ENCODE measurements at regions not wholly inside any gene's neighbourhood (a gene's known extent, or its start where the extent isn't known, plus 50 kb on each side); places are given as distances from the start of the nearest gene placed in this dataset.

DNA sequence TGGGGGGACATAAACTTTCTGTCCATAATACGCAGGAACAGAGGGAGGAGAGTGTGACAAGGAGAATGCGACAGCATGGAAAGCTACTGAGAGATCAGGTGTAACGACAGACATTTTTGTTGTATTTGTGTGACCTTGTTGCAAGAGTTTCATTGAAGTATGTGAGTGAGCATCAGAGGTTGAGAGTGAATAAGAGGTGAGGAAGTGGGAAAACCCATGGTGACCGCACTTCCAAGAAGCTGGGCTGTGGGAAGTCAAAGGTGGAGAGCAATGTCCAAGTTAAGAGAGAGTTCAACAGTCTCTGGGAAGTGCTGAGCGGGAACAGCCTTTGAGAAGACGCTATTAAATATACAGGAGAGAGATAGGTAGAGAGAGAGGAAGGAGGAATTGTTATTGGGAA, 76.4 kb upstream of the PGRMC2 start:
- no peak for DNase-seq

DNA sequence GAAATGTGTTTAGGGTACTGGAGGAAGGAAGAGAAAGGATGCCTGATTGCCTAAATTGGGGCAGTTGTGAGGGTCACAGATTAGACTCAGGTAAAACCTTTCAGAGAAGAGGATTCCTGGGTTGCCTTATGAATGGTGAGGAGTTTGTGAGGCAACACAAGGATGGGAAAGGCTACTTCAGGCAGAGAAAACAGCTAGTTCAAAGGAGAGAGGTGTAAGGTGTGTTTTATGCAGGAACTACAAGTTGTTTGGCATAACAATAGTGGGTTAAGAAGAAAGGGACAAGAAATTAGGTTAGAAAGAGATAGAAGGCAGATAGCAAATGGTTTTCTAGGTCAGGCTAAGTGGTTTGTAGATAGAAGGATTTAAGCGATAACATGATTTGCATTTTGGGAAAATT, 75.1 kb upstream of the PGRMC2 start:
- DNase-seq: no peak

DNA sequence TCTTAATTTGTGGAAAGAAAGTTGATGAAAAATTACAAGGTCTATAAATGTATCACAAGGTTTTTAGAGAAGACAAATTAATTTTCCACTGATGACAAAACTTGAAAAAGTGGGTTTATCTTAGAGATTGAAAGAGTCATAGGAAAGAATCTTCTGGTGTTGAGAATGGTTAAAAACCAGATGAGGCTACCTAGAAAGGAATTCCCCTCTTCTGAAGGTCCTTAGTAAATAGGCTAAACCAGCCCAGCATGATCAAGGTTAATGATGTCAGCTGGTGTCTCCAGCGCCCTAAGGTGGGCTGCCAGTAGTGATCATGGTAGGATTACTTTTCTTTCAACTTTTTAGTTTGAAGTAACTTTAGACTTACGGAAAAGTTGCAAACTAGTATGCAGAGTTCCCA, 71.8 kb upstream of the PGRMC2 start:
- DNase-seq: no peak

DNA sequence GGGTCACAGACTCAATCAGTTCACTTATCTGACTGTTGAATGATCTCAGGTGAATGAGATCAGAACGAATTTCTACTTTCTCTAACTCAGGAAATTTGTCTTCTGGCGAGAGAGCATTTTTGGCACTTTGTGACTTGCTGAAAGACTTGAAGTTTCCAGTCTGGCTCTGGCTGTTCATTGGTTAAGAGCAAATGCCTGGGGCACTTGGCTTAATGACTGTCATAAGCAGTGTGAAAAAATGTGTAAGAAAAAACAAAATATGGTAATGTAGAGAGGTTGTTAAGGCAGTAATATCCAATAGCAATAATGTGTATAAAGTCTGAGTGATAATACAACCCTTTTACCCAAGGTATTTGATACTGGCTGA, 71.3 kb upstream of the PGRMC2 start:
- no peak for DNase-seq

DNA sequence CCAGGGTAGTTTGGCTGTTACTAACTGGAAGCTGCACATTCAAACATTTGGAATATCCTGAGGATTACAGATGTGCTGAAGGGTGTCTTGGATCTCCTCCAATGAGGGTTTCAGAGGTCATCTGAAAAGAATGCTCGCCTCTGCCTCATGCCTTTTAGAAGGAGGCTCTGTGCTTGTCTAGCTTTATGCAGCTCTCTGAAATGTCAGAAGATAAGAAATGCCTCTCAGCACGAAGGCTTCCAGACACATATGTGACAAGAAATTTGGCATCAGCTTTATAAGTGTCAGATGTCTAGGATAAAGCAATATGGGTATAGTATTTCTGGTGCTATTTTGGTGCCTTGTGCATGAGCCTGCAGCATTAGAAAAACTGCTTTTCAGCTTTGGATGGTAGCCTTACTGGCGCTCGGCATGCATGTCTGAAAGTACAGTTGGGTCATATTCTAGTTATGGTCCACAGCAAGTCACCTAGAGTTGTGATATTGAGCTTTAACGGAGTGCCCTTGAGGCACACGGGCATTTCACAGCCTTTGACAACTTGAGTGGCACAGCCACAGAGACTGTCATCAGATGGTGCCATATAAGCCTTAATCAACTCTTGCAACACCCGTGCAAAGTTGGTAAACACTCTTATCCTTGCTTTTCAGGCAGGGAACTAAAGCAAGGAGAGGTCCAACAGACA, 70.8 kb upstream of the PGRMC2 start:
- no peak for DNase-seq

DNA sequence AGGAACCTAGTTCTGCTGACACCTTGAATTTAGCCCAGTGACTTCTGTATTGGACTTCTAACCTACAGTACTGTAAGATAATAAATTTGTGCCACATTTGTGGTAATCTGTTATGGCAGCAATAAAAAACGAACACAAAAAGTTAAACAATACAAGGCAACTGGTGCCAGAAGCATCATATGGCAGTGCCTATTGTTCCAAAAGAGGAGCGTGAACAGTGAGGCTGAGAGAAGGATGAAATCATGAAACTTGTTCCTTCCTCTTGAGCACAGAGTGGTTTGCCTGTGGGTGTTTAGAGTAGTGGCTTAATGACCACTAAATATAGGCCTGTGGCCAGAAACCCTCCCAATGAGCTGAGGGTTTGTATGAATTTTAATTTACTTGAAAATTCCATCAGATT, 69.7 kb upstream of the PGRMC2 start:
- DNase-seq: no peak

DNA sequence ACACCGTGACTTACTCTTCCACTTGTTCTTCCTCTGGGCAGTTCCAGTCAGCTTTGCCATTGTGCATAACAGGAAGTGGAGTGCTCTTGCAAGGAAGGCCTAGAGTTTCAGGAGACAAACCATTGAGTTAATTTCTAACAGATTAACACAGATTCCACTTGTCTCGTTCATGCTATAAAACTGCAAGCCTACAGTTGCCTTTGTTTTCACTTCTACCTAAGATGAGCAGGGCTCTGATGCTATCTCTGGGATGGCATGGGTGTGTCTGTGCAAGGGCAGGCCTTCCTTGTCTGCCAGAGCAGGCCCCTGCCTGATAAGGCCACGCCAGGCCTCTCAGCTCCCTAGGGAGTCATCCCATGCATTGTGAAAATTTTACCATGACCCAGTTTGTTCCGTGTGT, 67.7 kb upstream of the PGRMC2 start:
- DNase-seq: no peak

DNA sequence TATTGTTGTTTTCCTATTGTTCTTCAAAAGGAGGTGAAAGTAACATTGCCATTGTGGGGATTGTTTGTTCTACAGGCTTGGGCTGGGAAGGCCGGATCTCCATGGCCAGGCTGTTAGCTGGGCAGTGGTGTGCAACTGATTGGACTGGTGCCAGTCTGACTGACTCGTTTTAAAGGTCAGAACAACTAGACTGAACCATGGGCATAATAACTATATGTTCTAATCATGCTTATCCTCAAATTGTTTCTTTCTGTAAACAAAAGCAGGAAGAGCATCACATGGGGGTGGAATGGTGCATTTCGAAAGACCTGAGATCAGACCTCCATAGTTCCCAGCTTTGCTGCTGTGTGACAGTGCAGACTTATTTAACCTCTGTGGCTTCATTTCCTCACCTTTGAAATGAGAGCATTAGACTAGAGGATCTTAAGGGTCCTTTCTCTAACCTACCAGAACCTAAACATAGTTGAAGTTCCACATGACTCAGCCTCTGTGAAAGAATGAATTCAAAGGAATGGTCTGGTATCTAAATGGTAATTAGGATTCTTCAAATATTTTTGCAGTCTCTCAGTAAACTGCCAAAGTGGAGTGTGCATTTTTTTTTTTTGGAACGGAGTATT, 66.7 kb upstream of the PGRMC2 start:
- DNase-seq: peak in 1 of 56 donors; percentile 7

DNA sequence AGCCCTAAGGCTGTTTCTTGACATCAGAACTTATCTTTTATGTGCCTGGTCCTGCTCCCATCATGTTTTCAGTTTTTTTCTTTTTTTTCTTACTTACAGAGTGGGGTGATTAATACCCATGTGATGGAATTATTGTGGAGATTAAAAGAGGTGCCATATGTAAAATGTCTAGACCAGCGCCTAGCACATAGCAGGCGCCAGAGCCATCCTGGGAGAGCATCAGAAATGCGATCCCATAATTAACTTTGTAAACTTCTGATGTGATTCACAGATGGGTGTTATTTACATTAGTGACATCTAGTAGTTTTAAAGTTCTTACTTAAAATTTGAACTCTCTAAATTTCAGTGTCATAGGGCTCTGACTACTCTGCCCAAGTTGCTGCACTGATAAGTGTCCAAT, 66.2 kb upstream of the PGRMC2 start:
- no peak for DNase-seq

DNA sequence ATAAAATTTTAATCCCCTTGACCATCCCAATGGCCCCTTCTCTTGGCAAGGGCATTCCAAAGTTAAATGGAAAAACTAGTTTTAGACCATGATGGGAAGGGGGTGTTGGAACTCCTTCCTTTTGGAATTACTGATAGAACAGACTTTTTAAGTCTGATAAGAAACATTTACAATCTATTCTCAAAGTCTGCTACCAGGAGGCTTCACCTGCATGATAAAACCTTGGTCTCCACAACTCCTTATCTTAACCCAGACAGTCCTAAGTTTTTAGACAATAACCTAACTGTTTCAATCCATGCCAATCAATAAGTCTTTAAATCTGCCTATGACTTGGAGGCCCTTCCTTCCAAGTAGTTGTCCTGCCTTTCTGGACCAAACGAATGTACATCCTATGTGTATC, 63.9 kb upstream of the PGRMC2 start:
- no peak for DNase-seq

DNA sequence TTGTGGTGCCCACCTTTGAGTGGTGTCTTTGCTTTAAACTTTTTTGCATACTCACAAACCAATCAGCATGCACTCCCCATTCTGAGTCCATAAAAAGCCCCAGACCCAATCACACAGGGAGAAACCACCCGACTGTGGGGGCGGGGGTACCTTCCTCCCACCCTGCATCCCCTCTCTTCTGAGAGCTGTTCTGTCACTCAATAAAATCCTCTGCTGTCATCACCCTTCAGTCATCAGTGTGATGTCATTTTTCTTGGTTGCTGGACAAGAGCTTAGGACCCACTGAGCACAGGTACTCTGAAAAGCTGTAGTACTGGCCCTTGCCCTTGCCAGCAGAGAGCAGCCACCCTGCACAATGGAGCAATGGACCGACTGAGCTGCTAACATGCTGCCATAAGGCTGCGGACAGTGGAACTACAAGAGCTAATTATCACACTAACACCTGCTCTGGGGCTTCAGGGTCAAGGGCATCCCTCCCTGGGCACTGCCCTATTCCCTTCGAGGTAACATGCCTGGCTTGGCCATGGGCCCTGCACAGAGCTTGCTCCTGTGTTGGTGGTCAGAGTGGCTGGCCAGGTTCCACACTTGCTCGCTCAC, 62.9 kb upstream of the PGRMC2 start:
- DNase-seq: no peak

DNA sequence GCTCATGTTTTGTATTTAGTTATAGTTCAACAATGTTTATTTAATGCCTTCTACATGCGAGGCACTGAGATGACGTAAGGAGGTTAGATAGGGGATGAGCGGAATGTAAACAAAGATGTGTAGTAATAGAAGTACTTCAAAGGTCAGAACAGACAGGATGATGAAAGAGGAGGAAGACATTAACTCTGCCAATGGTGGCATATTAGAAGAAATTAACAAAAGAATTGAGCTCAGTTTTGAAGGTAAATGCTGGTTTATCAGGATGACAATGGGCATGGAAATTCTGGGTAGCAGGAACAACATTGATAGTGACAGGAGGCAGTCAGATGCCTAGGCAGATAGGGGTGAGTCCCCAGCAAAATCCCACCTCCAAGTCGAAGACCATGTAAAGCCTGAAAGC, 62.3 kb upstream of the PGRMC2 start:
- DNase-seq: no peak

DNA sequence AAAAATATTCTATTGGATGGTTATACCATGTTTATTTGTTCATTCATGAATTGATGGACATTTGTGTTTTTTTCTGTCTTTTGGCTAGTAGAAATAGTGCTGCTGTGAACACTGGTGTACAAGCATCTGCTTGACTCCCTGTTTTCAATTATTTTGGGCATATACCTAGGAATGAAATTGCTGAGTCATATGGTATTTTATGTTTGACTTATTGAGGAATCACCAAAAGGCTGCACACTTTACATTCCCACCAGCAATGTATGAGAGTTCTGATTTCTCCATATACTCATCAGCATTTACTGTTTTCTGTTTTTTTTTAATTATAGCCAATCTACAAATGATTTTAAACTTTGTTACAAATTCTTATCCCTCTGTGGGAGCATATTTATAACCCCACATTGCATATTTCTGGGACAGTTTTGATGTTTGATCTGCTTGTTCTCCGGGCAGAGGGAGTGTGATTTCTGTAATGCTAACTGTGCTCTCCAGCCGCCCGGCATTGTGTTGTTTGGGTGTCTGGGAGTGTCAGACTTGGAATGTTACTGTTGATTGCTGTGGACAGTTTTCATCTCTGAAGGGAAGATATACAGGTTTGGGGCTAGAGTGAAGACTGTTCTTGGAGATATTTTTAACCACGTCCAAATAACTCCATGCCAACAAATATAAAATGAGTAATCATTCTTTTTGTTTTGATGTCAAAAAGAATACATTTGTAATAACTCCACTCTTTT, 60.5 kb upstream of the PGRMC2 start:
- DNase-seq: no peak

DNA sequence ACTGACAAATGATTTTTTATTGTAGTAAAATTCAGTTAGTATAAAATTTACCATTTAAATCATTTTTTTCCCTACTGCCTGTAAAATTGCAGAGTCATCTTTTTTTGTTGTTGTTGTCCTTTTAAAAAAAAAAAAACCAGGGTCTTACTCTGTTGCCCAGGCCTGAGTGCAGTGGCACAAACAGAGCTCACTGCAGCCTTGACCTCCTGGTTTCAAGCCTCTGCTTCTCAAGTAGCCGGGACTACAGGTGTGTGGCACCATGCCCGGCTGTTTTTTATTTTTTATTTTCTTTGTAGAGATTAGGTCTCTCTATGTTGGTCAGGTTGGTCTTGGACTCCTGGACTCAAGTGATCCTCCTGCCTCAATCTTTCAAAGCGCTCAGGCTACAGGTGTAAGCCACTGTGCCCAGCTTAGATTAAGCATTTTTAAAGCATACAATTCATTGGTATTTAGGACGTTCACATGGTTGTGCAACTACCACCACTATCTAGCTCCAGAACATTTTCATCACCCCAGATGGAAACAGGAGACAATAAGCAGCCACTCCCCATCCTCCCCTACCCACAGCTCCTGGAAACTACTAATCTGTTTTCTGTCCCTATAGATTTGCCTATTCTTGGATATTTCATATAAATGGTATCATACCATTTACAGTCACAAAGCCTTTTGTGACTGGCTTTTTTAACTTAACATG, 59.7 kb upstream of the PGRMC2 start:
- no peak for DNase-seq

DNA sequence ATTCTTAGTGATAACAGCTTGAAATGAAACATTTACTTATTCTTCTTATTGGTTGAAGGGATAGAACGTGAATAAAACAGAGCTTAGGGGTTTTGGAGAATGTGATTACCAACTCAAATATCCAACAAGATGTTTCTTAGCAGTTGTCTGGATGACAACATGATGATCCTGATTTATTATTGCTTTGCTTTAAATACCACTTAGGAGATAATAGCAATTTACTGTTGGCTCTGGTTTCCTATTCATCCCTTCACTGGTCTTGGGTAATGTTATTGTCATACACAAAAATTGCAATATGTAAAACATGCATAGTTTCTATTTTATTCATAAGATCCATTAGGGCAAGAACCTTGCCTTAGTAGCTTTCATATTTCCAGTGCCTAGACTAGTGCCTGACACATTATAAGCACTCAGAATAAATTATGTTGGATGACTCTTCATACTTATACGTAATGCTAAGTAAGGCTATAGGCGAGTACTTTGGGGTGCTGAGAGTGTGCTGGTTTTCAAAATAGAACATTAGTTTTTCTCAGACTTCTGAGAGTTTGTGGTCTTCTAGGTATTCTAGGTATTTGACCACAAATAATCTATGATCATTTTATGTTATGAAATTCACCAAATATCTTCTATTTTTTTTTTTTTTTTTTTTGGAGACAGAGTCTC, 58.6 kb upstream of the PGRMC2 start:
- no peak for DNase-seq

DNA sequence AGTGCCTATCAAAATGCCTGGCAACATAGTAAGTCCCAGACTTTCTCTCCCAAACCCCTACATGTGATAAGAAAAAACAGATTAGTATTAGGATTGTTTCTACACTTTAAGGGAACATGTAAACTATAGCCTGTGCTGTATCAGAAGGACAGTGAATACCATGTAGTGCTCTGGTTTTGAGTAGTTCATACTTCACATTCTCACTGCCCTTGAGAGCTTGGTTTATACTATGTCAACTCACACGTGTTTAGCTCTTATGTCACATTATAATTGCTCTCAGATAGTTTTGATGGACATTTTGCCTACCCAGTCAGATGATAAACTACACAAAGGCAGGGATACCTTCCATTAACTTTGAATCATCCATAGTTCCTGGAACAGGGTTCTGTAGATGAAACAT, 58.0 kb upstream of the PGRMC2 start:
- DNase-seq: no peak

DNA sequence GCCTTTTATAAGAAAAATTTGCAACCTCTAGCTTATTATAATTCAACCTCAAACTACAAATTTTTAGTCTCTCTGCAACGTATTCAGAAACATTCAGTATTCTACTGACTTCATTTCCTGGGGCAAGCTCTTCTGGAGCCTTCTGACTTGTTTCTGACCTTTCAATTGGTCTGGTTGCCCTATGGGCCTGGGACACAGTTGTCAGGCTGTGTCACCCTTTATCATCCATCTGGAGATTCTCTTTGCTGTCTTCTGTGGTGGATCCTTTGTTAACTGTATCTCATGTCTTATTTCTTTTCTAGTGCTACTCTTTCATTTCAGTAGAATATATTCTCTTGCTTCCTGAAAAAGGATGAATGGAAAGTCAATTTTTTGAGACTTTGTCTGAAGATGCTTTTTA, 55.1 kb upstream of the PGRMC2 start:
- no peak for DNase-seq

DNA sequence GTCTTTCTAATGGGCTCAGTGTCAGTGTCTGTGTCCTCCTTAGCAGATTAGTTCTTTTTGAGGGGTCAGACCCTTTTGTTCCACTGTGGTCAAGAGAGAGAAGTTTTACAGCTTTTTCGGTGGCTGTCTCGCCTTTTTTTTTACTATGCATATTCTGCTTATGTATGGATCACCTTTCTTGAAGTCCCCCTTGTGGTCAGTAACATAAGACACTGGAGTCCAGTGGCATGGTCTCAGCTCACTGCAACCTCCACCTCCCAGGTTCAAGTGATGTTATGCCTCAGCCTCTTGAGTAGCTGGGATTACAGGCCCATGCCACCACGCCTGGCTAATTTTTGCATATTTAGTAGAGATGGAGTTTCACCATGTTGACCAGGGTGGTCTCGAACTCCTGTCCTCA, 54.0 kb upstream of the PGRMC2 start:
- DNase-seq: no peak

DNA sequence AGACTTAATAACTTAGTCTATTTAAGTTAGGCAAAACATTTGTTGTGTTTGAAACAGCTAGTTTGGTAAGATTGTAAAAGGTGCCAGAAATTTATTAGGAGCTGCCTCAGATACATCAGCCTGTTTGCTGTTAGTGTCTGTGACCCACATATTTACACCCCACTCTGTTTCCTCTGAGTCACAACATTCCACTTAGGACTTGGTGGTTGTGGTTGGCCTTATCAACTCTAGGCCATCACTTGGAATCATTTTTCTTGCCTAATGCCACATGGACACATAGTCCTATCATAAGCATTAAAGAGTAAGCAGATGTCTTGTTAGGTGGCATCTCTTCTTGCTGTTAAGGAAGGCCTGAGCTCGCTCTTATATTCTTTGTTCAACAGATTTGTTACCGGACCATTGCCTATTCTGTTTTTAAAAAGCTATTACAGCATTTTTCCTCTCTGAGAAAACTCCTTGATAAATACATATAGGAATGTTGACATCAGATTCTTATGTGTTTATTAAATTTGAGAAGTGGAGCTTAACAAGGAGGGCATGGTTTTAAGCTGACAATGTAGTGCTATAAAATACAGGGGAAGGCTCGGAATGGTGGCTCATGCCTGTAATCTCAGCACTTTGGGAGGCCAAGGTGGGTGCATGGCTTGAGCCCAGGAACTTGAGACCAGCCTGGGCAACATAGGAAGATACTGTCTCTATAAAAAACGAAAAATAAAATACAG, 51.2 kb upstream of the PGRMC2 start:
- DNase-seq: no peak

DNA sequence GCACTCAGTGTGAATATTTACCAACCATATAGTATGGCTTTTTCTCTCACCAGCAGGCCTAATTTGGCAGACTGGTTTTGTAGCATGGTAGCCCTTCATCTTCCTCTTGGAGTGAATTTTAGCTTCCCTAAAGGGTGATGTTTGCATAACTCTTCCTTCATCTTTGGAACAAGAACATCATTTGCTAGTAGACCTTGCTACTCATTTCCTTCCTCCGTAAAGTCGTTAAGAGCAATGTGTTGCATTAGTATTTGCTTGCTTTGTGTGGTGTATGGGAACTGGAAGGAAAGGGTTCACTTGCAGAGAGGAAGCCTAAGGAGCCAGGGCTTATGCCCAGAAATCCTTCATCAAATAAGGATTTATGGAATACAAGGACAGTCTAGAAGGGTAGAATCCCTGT, 50.2 kb upstream of the PGRMC2 start:
- DNase-seq: no peak
